HepG2 (cell line): ENCODE measurements at regions not wholly inside any gene's neighbourhood (a gene's known extent, or its start where the extent isn't known, plus 50 kb on each side); places are given as distances from the start of the nearest gene placed in this dataset.

Source experiments
- CHCHD3 ChIP-seq: sonication (generic); formaldehyde crosslinking; IDR thresholded peaks from 2 replicates; pipeline ENCODE4 v1.8.0; 2022; ENCODE audit warnings: mild to moderate bottlenecking, missing genetic modification reagents, moderate library complexity
- E2F1 ChIP-seq: sonication (generic); formaldehyde crosslinking; IDR thresholded peaks from 2 replicates; pipeline ENCODE4 v1.5.0; 2020; ENCODE audit warnings: missing genetic modification reagents
- GATA4 ChIP-seq: sonication (generic); IDR thresholded peaks from 2 replicates; pipeline ENCODE4 v1.6.1; 2016; ENCODE audit warnings: antibody characterized with exemption, low read depth, borderline replicate concordance
- GPN1 ChIP-seq: sonication (generic); formaldehyde crosslinking; IDR thresholded peaks from 2 replicates; pipeline ENCODE4 v1.5.1; 2020; ENCODE audit warnings: missing genetic modification reagents, borderline replicate concordance
- MBNL3 ChIP-seq: fragments of 250-450 bp; sonication (Bioruptor Pico); conservative IDR thresholded peaks from 2 replicates; pipeline ENCODE4 v1.8.0; 2022; ENCODE audit warnings: mild to moderate bottlenecking, inconsistent platforms
- NCOA2 ChIP-seq: sonication (generic); formaldehyde crosslinking; IDR thresholded peaks from 2 replicates; pipeline ENCODE4 v1.8.0; 2022; ENCODE audit warnings: inconsistent platforms
- NFE2 ChIP-seq: sonication (generic); formaldehyde crosslinking; IDR thresholded peaks from 2 replicates; pipeline ENCODE4 v1.4.0; 2020; ENCODE audit warnings: missing genetic modification reagents
- NRL ChIP-seq: sonication (generic); formaldehyde crosslinking; IDR thresholded peaks from 2 replicates; pipeline ENCODE4 v1.5.0; 2020; ENCODE audit warnings: missing genetic modification reagents, mild to moderate bottlenecking, moderate library complexity, borderline replicate concordance
- PITX1 ChIP-seq: sonication (generic); formaldehyde crosslinking; IDR thresholded peaks from 2 replicates; pipeline ENCODE4 v1.5.1; 2020; ENCODE audit warnings: mild to moderate bottlenecking, missing genetic modification reagents
- TCF7L2 ChIP-seq: IDR thresholded peaks from 2 replicates; pipeline ENCODE4 v1.6.1; 2011; ENCODE audit warnings: mild to moderate bottlenecking, low read depth, low read length, moderate library complexity
- TEAD2 ChIP-seq: sonication (generic); formaldehyde crosslinking; IDR thresholded peaks from 2 replicates; pipeline ENCODE4 v1.9.0; 2021; ENCODE audit warnings: missing genetic modification reagents
- TRIM22 ChIP-seq: fragments of 450-650 bp; IDR thresholded peaks from 2 replicates; pipeline ENCODE4 v1.6.1; 2017
- YY1 ChIP-seq: IDR thresholded peaks from 2 replicates; pipeline ENCODE4 v1.6.1; 2011; ENCODE audit warnings: low read length, low read depth, moderate library complexity, mild to moderate bottlenecking; ENCODE audit not compliant: insufficient read depth, insufficient replicate concordance
- ZBTB7B ChIP-seq: sonication (generic); formaldehyde crosslinking; IDR thresholded peaks from 2 replicates; pipeline ENCODE4 v1.4.0; 2020; ENCODE audit warnings: missing genetic modification reagents
- ZFAT ChIP-seq: sonication (generic); formaldehyde crosslinking; conservative IDR thresholded peaks from 2 replicates; pipeline ENCODE4 v1.8.1; 2023; ENCODE audit warnings: missing genetic modification reagents, inconsistent platforms
- ZNF225 ChIP-seq: sonication (generic); formaldehyde crosslinking; IDR thresholded peaks from 2 replicates; pipeline ENCODE4 v1.4.0; 2020; ENCODE audit warnings: mild to moderate bottlenecking, missing genetic modification reagents
- ZNF234 ChIP-seq: sonication (generic); formaldehyde crosslinking; conservative IDR thresholded peaks from 2 replicates; pipeline ENCODE4 v1.5.1; 2020; ENCODE audit warnings: mild to moderate bottlenecking, missing genetic modification reagents
- ZNF253 ChIP-seq: sonication (generic); formaldehyde crosslinking; IDR thresholded peaks from 2 replicates; pipeline ENCODE4 v1.8.0; 2022; ENCODE audit warnings: mild to moderate bottlenecking, missing genetic modification reagents, borderline replicate concordance
- ZNF646 ChIP-seq: sonication (generic); formaldehyde crosslinking; IDR thresholded peaks from 2 replicates; pipeline ENCODE4 v1.9.0; 2021; ENCODE audit warnings: mild to moderate bottlenecking, missing genetic modification reagents
- ZNF674 ChIP-seq: sonication (generic); formaldehyde crosslinking; IDR thresholded peaks from 2 replicates; pipeline ENCODE4 v1.5.0; 2020; ENCODE audit warnings: low read depth, mild to moderate bottlenecking, missing genetic modification reagents
- ZNF740 ChIP-seq: sonication (generic); formaldehyde crosslinking; IDR thresholded peaks from 2 replicates; pipeline ENCODE4 v1.4.0; 2020; ENCODE audit warnings: missing genetic modification reagents
- ZNF776 ChIP-seq: sonication (generic); formaldehyde crosslinking; IDR thresholded peaks from 2 replicates; pipeline ENCODE4 v1.4.0; 2020; ENCODE audit warnings: mild to moderate bottlenecking, missing genetic modification reagents

- TF ChIP-seq ZNF740 (CRISPR knock-in tag) (peak; percentile 61; the same call in 1 of the 2 replicates), CHCHD3 (CRISPR knock-in tag) (no peak), GPN1 (no peak), MBNL3 (CRISPR knock-in tag) (no peak), PITX1 (CRISPR knock-in tag) (no peak), ZFAT (CRISPR knock-in tag) (no peak), ZNF234 (CRISPR knock-in tag) (no peak), TRIM22 (no peak), YY1 (peak; percentile 71), NRL (CRISPR knock-in tag) (no peak), NCOA2 (CRISPR knock-in tag) (no peak), ZNF253 (no peak), TCF7L2 (no peak), NFE2 (no peak), ZNF646 (CRISPR knock-in tag) (no peak), E2F1 (CRISPR knock-in tag) (no peak), GATA4 (no peak), ZNF674 (no peak), TEAD2 (CRISPR knock-in tag) (no peak), ZNF225 (CRISPR knock-in tag) (no peak), ZBTB7B (CRISPR knock-in tag) (peak; percentile 85), ZNF776 (CRISPR knock-in tag) (no peak)
Observed at GRCh38 chr1:54488779-54489626, 59.0 kb upstream of the ACOT11 start (continued).
